HG02981 (cell line): ENCODE measurements at regions not wholly inside any gene's neighbourhood (a gene's known extent, or its start where the extent isn't known, plus 50 kb on each side); places are given as distances from the start of the nearest gene placed in this dataset.
"Not testable (repeated sequence)": the region's sequence is repeated elsewhere in the genome, so short reads cannot be mapped to it uniquely, and the experiment has no call there.

Experiments
- ATAC-seq: cut with Tn5 transposase; IDR thresholded peaks from one replicate; pipeline ENCODE4 v1.9.1; 2021; ENCODE audit warnings: mild to moderate bottlenecking, moderate library complexity; ENCODE audit not compliant: unreplicated experiment

- no peak for ATAC-seq
Measured at GRCh38 chr1:29934255-29934772, 698.0 kb downstream of the PTPRU start.

- ATAC-seq = no peak
Measured at GRCh38 chr1:29933067-29933466, 696.7 kb downstream of the PTPRU start.

DNA sequence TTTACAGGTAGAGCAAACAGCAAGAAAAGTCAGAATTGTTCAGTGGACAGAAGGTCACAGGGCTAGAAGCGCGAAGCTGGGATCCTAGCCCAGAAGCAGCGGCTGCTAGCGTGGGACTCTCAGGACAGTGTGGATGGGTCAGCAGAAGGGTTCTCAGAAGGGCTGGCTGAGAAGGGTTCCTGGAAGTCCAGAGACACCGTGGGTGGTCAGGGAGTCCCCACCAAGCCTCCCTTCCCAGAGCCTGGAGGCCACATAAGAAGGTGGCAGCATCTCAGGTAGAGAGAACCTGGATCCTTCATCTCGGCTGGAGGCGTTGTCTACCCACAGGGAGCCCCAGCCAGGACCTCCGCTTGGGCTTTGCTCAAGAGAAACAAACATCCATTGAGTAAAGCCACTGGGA lies 696.3 kb downstream of the PTPRU start:
- ATAC-seq = no peak

DNA sequence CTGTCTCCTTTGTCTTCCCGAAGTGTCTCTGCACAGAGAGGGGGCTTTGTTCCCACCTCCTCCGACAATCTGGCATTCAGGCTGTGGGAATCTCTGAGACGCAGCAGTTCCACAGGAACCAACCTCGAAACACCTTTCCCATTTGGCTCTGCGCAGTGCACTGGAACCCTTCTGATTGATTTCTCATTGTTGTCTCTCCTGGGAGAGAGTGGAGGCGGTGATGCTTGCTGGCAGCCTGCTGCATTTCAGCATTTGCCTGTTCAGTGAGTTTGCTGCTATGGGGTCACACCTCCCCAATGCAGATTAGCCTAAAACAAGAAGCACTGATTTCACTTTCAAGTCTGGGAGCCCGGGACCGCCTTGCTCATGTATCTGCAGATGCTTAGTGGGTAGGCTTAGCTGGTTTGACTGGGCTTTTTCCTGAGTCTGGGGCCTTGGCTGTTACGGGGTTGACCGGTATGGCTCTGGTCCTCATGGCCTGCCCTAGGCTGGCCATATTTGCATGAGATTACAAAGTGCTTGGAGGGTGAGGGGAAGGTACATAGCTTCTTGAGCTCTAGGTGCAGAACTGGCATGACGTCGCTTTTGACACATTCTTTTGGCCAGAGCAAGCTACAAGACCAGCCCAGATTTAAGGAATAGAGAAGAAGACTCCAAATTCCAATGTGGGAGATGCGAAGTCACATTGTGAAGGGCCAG lies 695.3 kb downstream of the PTPRU start:
- ATAC-seq = no peak

DNA sequence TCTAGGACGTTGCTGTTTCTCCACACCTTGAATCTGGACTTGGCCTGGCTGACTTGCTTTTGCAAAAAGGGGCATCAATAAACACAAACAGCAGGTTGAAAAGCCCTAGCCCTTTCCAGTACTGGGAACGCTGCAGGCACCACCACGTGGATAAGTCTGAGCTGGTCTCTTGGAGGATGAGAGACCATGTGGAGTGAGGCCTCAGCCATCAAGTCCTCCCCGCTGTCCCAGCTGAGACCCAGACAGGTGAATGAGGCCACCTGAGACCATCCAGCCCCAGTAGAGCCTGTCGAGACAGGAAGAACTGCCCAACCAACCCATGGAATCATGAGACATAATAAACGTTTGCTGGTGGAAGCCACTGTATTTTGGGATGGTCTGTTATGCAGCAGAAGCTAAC lies 688.7 kb downstream of the PTPRU start:
- ATAC-seq = no peak

GRCh38 chr1:29924017-29924431 lies 687.7 kb downstream of the PTPRU start:
- ATAC-seq = no peak

- no peak for ATAC-seq
Measured at GRCh38 chr1:29921741-29922140, 685.4 kb downstream of the PTPRU start.

DNA sequence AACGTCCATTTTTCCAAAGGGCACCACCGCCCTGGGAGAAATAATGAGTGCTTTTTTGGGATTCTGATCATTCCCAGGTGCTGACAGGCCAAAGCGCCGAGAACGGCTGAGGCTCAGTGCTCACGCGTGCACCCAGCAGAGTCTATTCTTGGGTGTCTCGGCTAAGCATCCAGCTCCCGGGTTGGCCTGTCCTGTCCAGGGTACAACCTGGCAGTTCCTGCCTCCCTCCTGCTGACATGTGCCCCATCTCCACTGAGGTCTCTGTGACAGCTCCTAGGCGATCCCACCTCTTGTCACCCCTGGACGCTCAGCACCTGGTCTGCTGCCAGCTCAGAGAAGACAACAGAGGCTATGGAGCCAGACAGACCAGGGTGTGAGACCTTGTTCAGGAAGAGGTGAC lies 684.5 kb downstream of the PTPRU start:
- no peak for ATAC-seq

DNA sequence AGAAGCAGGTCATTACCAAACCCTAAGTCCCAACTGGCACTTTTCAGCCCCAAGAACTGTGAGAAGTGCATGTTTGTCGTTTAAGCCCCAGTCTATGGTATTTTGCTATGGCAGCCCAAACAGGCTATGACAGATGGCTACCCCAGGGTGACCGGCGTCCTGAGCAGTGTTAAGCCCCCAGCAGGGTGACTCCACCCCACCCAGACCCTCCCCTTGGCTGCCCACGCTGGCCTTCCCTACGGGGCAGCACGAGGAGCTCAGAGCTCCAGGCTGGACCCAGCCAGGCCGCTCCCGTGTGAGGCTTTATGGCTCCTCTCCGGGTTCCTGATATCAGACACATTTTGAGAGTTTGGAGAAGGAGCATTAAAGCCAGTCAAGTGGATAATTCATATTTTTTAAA lies 684.0 kb downstream of the PTPRU start:
- ATAC-seq = no peak

DNA sequence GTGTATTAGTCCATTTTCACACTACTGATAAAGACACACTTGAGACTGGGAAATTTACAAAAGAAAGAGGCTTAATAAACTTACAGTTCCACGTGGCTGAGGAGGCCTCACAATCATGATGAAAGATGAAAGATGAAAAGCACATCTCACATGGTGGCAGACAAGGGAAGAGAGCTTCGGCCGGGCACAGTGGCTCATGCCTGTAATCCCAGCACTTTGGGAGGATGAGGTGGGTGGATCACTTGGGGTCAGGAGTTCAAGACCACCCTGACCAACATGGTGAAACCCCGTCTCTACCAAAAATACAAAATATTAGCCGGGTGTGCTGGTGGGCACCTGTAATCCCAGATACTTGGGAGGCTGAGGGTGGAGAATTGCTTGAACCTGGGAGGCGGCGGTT lies 682.7 kb downstream of the PTPRU start:
- ATAC-seq = not testable (repeated sequence)

- no peak for ATAC-seq
Measured at GRCh38 chr1:29916656-29917369, 680.5 kb downstream of the PTPRU start.

DNA sequence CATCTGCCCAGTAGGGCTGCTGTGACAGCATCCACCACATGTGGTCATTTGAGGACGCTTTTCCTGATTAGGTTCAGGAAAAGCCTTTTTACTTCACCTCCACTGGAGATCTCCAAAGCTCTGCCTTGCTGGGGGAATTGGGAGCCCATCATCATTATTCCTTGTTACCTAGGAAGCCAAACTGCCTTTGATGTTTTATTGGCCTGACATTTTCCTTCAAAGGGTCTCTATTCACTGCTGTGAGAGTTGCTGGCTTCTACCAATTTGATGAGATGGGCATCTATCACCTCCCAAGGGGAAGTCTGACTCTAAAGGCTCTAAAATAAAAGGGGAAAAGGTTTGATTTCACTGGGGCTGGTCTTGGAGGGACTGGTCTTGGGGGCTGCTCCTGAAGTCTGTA lies 678.6 kb downstream of the PTPRU start:
- ATAC-seq = no peak

DNA sequence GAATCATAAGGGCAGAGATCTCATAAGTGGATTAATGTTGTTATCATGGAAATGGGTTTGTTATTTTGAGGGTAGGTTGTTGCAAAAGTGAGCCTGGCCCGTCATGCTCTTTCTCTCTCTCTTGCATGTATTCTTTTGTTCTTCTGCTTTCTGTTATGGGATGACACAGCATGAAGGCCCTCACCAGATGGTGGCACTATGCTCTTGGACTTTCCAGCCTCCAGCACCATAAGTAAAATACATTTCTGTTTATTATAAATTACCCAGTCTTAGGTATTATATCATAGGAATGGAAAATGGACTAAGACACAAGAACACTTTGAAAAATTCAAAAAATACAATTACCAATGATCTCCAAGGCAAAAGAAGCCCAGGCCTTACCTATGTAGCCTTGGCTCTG lies 676.1 kb downstream of the PTPRU start:
- no peak for ATAC-seq

GRCh38 chr1:29909962-29910361 lies 673.6 kb downstream of the PTPRU start:
- no peak for ATAC-seq

DNA sequence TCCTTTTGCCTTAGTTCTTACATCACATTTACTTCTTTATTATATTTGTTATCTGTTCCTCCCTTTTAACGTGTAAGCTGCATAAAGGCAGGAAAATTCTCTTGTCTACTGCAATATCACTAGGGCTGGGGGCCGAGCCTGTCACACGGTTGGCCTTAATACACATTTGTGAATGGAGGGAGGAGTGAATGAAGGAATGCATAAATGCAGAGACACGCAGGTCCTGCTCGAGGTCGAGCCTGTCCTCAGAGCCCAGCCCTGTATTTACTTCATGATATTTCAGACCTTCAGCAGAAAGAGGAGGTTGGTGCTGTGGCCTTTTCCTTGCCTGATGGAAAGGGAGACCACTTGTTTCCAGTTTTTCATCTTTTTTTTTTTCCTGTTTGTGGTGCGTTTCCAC lies 671.3 kb downstream of the PTPRU start:
- ATAC-seq = no peak

- ATAC-seq = no peak
Measured at GRCh38 chr1:29906927-29907326, 670.6 kb downstream of the PTPRU start.

DNA sequence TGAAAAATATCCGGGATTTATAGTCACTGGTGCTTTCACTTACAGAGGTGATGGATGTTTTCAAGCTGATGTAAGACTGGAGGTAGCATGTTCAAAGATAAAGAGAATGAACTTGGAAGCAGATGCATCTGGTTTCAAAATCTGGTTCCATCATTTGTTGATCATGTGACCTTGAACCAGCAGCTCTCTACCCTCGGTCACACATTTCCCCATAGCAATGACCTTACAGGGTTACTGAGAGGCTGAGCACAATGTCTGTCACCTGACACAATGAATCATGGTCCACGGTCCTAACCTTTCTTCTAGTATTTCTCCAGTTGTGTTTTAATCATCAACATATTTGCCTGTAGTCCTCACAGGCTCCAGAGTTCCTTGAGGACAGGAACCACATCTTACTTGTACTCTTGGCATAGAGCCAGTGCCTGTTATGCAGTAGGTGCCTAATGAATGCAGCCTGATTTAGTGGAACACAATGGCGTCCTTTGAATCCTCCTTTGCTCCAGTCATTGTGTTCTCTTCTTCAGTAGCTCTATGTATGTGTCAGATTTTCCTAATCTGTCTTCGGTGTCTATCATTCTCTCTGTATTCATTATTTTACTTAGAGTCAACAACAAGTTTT lies 667.3 kb downstream of the PTPRU start:
- no peak for ATAC-seq

- no peak for ATAC-seq
Measured at GRCh38 chr1:29901624-29902325, 665.5 kb downstream of the PTPRU start.

- no peak for ATAC-seq
Measured at GRCh38 chr1:29900712-29901111, 664.4 kb downstream of the PTPRU start.

GRCh38 chr1:29900104-29900679 lies 663.9 kb downstream of the PTPRU start:
- no peak for ATAC-seq
